GM12873 (cell line): ENCODE measurements at regions not wholly inside any gene's neighbourhood (a gene's known extent, or its start where the extent isn't known, plus 50 kb on each side); places are given as distances from the start of the nearest gene placed in this dataset.

Experiments
- CTCF ChIP-seq: IDR thresholded peaks from 2 replicates; pipeline ENCODE4 v1.5.1; 2012; ENCODE audit warnings: low read depth, mild to moderate bottlenecking, moderate library complexity, low read length, control low read depth; ENCODE audit not compliant: insufficient read depth; ENCODE audit errors: missing control alignments

DNA sequence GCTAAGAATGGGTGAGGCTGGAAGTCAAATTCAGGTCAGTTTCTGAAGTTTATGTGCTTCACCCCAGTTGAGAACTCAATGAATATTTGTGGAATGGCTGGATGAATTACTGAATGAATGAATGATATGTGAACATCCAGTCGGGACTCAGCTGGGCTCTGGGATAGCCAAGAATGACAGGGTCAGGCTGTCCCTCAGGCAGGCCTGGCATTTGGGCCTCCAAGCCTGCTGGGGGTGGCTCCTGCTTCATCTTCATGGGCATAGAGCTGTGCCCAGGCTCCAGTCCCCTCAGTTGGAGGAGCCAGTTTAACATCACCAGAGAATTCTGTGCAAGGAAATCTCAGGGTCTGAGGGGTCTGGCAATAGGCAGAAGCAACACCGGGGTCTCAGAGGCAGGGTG is 185.8 kb downstream of the PHETA1 start:
- no peak for TF ChIP-seq CTCF

- no peak for TF ChIP-seq CTCF
Measured at GRCh38 chr12:111182382-111182781, 186.5 kb downstream of the PHETA1 start.

DNA sequence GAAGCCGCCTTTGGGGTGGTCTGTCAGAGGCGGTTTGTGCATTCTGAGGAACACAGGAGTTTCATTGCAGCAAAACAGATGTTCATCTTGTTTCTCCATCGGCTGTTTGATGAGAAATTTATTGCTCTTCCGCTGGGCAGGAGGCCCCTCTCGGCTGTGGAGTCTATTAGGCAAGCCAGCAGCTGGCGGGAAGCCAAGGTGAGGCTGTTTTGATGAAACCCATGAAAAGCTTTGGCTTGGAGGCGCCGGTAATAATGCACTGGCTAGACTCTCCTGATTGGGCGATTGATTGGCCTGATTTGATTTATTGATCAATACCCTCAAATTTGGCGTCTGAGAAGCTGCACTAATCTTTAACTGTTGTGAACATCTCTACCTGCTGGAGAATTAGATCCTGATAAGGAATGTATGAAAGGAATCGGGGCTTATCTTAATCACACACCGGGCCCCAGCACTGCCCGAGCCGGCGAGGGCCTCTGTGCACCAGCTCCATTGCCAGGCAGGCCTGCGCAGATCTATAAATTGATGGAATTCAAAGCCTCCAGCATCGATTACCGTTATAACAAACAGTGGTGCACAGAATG is 187.7 kb downstream of the PHETA1 start:
- TF ChIP-seq CTCF = no peak

GRCh38 chr12:111180426-111181142 is 188.3 kb downstream of the PHETA1 start:
- TF ChIP-seq CTCF = no peak

DNA sequence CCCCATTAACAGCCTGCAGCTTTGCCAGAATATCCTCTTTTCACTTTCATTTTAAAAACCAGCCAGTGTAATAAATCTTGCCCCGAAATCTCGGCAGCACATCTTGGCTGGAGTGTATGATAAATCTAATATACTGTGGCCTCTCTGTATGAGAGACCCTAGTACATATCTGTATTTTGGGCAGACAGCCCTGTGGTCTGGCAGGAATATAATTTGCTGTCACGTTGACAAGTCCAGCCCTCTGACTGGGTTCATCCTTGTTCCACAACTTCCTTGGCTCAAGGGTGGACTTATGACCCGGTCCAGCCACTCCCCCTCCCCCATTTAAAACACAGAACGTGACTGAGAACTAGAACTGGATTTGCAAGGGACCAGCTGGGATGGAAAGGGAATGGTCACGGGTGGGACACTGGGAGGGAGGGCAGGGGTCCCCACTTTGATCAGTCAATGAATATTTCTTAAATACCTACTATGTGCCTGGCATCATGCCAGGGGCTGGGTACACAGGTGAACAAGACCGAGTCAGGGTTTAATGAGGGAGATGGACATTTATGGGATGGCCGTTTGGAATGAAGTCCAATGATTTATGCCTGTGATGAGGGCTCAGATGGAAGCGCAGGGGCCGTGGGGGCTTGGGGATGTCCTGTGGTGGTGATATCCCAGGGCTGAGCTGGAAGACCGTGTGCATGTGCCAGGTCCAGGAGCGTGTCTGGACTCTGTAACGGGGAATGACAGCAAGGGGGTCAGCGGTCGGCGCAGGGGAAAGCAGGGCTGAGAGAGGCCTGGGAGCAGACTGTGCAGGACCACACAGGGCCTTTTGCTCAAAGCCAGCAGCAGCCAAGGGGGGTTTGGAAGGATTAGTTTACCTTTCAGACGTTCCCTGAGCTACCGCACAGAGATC is 190.5 kb downstream of the PHETA1 start:
- no peak for TF ChIP-seq CTCF

GRCh38 chr12:111175396-111176094 is 193.3 kb downstream of the PHETA1 start:
- no peak for TF ChIP-seq CTCF
